ENCODE measurements at regions not wholly inside any gene's neighbourhood (a gene's known extent, or its start where the extent isn't known, plus 50 kb on each side); places are given as distances from the start of the nearest gene placed in this dataset.
"Not testable (repeated sequence)": the region's sequence is repeated elsewhere in the genome, so short reads cannot be mapped to it uniquely, and the experiment has no call there.

DNA sequence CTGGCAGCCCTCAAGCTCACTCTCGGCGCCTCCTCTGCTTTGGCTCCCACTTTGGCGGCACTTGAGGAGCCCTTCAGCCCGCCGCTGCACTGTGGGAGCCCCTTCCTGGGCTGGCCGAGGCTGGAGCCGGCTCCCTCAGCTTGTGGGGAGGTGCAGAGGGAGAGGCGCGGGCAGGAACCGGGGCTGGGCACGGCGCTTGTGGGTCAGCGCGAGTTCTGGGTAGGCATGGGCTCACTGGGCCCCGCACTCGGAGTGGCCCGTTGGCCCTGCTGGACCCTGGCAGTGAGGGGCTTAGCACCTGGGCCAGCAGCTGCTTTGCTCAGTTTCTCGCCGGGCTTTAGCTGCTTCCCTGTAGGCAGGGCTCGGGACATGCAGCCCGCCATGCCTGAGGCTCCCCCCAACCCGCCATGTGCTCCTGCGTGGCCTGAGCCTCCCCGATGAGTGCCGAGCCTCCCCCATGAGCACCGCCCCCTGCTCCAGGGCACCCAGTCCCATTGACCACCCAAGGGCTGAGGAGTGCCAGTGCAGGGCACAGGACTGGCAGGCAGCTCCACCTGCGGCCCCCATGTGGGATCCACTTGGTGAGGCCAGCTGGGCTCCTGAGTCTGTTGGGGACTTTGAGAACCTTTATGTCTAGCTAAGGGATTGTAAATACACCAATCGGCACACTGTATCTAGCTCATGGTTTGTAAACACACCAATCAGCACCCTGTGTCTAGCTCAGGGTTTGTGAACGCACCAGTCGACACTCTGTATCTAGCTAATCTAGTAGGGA, 101.5 kb upstream of the DRD5 start:
- Mint-ChIP-seq H3K4me1 (peaks cover 2% of the 10 kb centered on the region), H3K9me3 (no peaks in the 10 kb centered on the region), H3K27ac (no peak overlapping the region), H3K36me3 (ENCODE audit: low read depth) (no peaks in the 10 kb centered on the region), H3K4me3 (no peak overlapping the region), H3K27me3 (ENCODE audit: low read depth) (peaks cover 6% of the 10 kb centered on the region)
- TF ChIP-seq, protein P1, sequence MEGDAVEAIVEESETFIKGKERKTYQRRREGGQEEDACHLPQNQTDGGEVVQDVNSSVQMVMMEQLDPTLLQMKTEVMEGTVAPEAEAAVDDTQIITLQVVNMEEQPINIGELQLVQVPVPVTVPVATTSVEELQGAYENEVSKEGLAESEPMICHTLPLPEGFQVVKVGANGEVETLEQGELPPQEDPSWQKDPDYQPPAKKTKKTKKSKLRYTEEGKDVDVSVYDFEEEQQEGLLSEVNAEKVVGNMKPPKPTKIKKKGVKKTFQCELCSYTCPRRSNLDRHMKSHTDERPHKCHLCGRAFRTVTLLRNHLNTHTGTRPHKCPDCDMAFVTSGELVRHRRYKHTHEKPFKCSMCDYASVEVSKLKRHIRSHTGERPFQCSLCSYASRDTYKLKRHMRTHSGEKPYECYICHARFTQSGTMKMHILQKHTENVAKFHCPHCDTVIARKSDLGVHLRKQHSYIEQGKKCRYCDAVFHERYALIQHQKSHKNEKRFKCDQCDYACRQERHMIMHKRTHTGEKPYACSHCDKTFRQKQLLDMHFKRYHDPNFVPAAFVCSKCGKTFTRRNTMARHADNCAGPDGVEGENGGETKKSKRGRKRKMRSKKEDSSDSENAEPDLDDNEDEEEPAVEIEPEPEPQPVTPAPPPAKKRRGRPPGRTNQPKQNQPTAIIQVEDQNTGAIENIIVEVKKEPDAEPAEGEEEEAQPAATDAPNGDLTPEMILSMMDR (IDR thresholded peaks at IDR 0.05; ENCODE audit: unreplicated experiment in 3 of 3) = no peak

- H3K27ac Mint-ChIP-seq; H3K36me3 Mint-ChIP-seq (ENCODE audit: low read depth); H3K4me1 Mint-ChIP-seq; H3K27me3 Mint-ChIP-seq (ENCODE audit: low read depth); H3K4me3 Mint-ChIP-seq; H3K9me3 Mint-ChIP-seq: not testable (repeated sequence)
Measured at GRCh38 chr4:9683174-9683573, 98.3 kb upstream of the DRD5 start.

DNA sequence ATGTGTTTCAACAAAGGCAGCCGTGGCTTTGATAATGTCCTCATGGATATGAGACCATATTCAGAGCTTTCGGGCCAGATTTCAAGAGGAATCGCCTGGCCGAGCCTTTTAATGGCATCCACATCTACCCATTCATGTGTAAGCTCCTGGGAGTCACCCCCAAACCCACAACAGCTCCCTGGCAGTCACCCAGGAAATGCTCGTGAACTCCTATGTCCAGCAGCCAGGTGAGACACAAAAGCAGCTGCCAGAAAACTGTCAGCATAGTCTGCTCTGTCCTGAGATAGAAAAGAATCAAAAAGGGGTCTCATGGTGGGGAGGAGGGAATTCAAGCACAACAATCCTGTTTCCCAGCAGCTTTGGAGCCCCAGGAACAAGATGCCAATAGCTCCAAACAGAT, 96.4 kb upstream of the DRD5 start:
- H3K27me3 Mint-ChIP-seq (ENCODE audit: low read depth); H3K9me3 Mint-ChIP-seq; H3K4me1 Mint-ChIP-seq: not testable (repeated sequence)

GRCh38 chr4:9685692-9686091, 95.7 kb upstream of the DRD5 start:
- peaks cover 12% of the 10 kb centered on the region for H3K4me1 Mint-ChIP-seq
- H3K27ac Mint-ChIP-seq = no peak overlapping the region
- H3K4me3 Mint-ChIP-seq = no peak overlapping the region
- TF ChIP-seq, protein P1 (IDR thresholded peaks at IDR 0.05; ENCODE audit: unreplicated experiment in 3 of 3) = no peak
- H3K27me3 Mint-ChIP-seq (ENCODE audit: low read depth) = peaks cover 6% of the 10 kb centered on the region
- no peaks in the 10 kb centered on the region for H3K9me3 Mint-ChIP-seq
- H3K36me3 Mint-ChIP-seq (ENCODE audit: low read depth) = no peaks in the 10 kb centered on the region

More for the DNA sequence above, 96.4 kb upstream of the DRD5 start:
- H3K27ac Mint-ChIP-seq = peak overlapping the region in 1 of 3 experiments; percentile 17
- not testable (repeated sequence) for H3K36me3 Mint-ChIP-seq (ENCODE audit: low read depth); H3K4me3 Mint-ChIP-seq

GRCh38 chr4:9690636-9691237, 90.7 kb upstream of the DRD5 start:
- H3K27ac Mint-ChIP-seq = peak overlapping the region; percentile 75 to 80 (median 77)

GRCh38 chr4:9691238-9692065, 90.0 kb upstream of the DRD5 start:
- no peaks in the 10 kb centered on the region for H3K9me3 Mint-ChIP-seq
- no peaks in the 10 kb centered on the region for H3K36me3 Mint-ChIP-seq (ENCODE audit: low read depth)
- H3K27ac Mint-ChIP-seq = peak overlapping the region; percentile 75 to 80 (median 77)
- H3K4me3 Mint-ChIP-seq = peak overlapping the region; percentile 76 to 81 (median 78)
- TF ChIP-seq, protein P1 (IDR thresholded peaks at IDR 0.05; ENCODE audit: unreplicated experiment in 3 of 3) = no peak
- H3K27me3 Mint-ChIP-seq (ENCODE audit: low read depth) = peaks cover 4% of the 10 kb centered on the region
- H3K4me1 Mint-ChIP-seq = peaks cover 32% of the 10 kb centered on the region

More at GRCh38 chr4:9690636-9691237, 90.7 kb upstream of the DRD5 start:
- H3K27me3 Mint-ChIP-seq (ENCODE audit: low read depth); H3K36me3 Mint-ChIP-seq (ENCODE audit: low read depth); H3K9me3 Mint-ChIP-seq: not testable (repeated sequence)
- Mint-ChIP-seq H3K4me1 (peaks cover 26% of the 10 kb centered on the region), H3K4me3 (peak overlapping the region; percentile 76 to 81 (median 78))

DNA sequence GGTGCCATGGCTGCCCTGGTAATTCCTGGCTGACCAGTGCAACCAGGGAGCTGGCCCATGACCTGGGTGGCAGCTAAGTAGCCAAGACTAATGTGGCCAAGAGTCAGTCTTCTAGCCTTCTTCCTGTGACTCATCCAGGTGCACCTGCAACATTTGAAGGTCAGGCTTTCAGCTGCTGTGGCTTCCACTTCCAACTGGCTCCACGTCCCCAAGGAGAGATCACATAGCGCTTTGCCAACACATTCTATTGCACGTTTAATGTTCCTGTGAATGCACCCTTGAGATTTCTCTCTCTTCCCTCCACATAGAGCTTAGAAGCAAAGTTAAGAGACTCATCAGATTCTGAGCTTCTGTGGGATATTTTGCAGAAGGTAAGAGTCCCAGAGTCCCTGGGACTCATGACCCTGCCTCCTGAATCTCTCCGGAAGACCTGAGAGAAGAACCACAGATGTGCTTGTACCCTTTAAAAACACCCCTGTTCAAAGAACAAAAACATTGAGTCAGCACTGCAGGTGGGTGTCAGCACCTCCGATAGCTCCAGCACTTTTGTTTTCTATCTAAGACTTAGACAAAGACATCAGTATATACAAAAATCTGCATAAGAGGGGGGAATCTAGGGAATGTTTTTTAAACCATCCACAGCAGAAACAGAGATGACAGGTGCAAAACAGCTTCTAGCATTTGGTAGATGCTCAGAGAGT, 88.5 kb upstream of the DRD5 start:
- peak overlapping the region; percentile 6 to 41 (median 38) for H3K27ac Mint-ChIP-seq
- not testable (repeated sequence) for H3K36me3 Mint-ChIP-seq (ENCODE audit: low read depth)

GRCh38 chr4:9694403-9694802, 87.0 kb upstream of the DRD5 start:
- not testable (repeated sequence) for H3K36me3 Mint-ChIP-seq (ENCODE audit: low read depth); H3K27ac Mint-ChIP-seq; H3K9me3 Mint-ChIP-seq; H3K4me3 Mint-ChIP-seq; H3K27me3 Mint-ChIP-seq (ENCODE audit: low read depth)
- H3K4me1 Mint-ChIP-seq = peaks cover 34% of the 10 kb centered on the region

More for the DNA sequence above, 88.5 kb upstream of the DRD5 start:
- peaks cover 34% of the 10 kb centered on the region for H3K4me1 Mint-ChIP-seq
- H3K9me3 Mint-ChIP-seq; H3K27me3 Mint-ChIP-seq (ENCODE audit: low read depth): not testable (repeated sequence)
- peak overlapping the region in 2 of 3 experiments; percentile 9 to 20 for H3K4me3 Mint-ChIP-seq
